HS-5 (cell line): ENCODE measurements at regions not wholly inside any gene's neighbourhood (a gene's known extent, or its start where the extent isn't known, plus 50 kb on each side); places are given as distances from the start of the nearest gene placed in this dataset.

Source experiments
- DNase-seq: peaks from one replicate; pipeline ENCODE4 v3.0.0-alpha.2; 2012; ENCODE audit warnings: low read depth

GRCh38 chr10:9645928-9646600 lies 1371.6 kb upstream of the CELF2 start:
- no peak for DNase-seq

- no peak for DNase-seq
Observed at GRCh38 chr10:9654261-9654660, 1363.4 kb upstream of the CELF2 start.

GRCh38 chr10:9656386-9656785 lies 1361.3 kb upstream of the CELF2 start:
- DNase-seq, result no peak

- DNase-seq, result no peak
Observed at GRCh38 chr10:9656996-9657395, 1360.7 kb upstream of the CELF2 start.

- no peak for DNase-seq
Observed at GRCh38 chr10:9657530-9657929, 1360.1 kb upstream of the CELF2 start.

- no peak for DNase-seq
Observed at GRCh38 chr10:9668411-9668810, 1349.3 kb upstream of the CELF2 start.

GRCh38 chr10:9670911-9671310 lies 1346.8 kb upstream of the CELF2 start:
- no peak for DNase-seq

GRCh38 chr10:9681655-9682054 lies 1336.0 kb upstream of the CELF2 start:
- DNase-seq, result no peak

GRCh38 chr10:9682802-9683201 lies 1334.9 kb upstream of the CELF2 start:
- DNase-seq, result no peak

GRCh38 chr10:9684186-9684585 lies 1333.5 kb upstream of the CELF2 start:
- no peak for DNase-seq

GRCh38 chr10:9685596-9685995 lies 1332.1 kb upstream of the CELF2 start:
- DNase-seq, result no peak

- DNase-seq, result no peak
Observed at GRCh38 chr10:9688711-9689110, 1329.0 kb upstream of the CELF2 start.

- DNase-seq, result no peak
Observed at GRCh38 chr10:9707216-9707615, 1310.5 kb upstream of the CELF2 start.

GRCh38 chr10:9709849-9710248 lies 1307.8 kb upstream of the CELF2 start:
- DNase-seq, result no peak

GRCh38 chr10:9712393-9712792 lies 1305.3 kb upstream of the CELF2 start:
- DNase-seq, result no peak

- no peak for DNase-seq
Observed at GRCh38 chr10:9719246-9719645, 1298.4 kb upstream of the CELF2 start.

- DNase-seq, result no peak
Observed at GRCh38 chr10:9733766-9734165, 1283.9 kb upstream of the CELF2 start.

GRCh38 chr10:9734218-9734617 lies 1283.5 kb upstream of the CELF2 start:
- no peak for DNase-seq

- DNase-seq, result no peak
Observed at GRCh38 chr10:9735731-9736130, 1281.9 kb upstream of the CELF2 start.

- no peak for DNase-seq
Observed at GRCh38 chr10:9743639-9744038, 1274.0 kb upstream of the CELF2 start.

GRCh38 chr10:9745158-9745557 lies 1272.5 kb upstream of the CELF2 start:
- no peak for DNase-seq

- no peak for DNase-seq
Observed at GRCh38 chr10:9757176-9757575, 1260.5 kb upstream of the CELF2 start.

GRCh38 chr10:9759596-9759995 lies 1258.1 kb upstream of the CELF2 start:
- no peak for DNase-seq

- peak; percentile 83 for DNase-seq
Observed at GRCh38 chr10:9762966-9763656, 1254.6 kb upstream of the CELF2 start.
